HG03196 (cell line): ENCODE measurements at regions not wholly inside any gene's neighbourhood (a gene's known extent, or its start where the extent isn't known, plus 50 kb on each side); places are given as distances from the start of the nearest gene placed in this dataset.

Source experiments
- ATAC-seq: cut with Tn5 transposase; IDR thresholded peaks from one replicate; pipeline ENCODE4 v1.9.1; 2021; ENCODE audit not compliant: unreplicated experiment

DNA sequence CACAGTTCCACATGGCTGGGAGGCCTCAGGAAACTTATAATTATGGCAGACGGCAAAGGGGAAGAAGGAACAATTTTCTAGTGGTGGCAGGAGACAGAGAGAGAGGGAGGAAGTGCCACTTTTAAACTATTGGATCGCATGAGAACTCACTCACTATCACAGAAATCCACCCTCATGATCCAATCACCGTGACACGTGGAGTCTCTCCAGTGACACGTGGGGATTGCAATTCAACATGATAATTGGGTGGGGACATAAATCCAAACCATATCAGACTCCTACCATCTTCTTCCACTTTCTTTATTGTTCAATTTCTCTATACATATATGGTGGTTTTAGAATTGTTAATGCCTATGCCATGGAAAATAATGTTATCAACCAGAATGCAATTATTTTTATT, 103.7 kb upstream of the SYT1 start:
- no peak for ATAC-seq

DNA sequence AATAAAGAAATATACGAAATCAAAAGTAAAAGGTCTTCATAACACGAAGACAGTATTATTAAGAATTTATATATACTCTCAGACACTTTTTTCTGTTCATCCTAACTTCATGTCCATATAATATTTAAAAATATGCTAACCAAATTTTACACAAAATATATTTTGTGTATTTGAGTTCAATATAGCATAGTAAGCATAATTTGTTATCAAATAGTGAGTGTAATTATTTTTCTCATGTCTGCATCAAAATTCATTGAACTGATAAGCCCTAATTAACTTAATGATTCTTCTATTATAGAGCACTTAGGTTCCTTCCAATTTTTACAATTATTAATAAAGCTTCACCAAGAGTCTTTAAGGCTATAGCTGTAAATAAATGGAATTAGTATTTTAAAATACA, 99.7 kb upstream of the SYT1 start:
- ATAC-seq = no peak

DNA sequence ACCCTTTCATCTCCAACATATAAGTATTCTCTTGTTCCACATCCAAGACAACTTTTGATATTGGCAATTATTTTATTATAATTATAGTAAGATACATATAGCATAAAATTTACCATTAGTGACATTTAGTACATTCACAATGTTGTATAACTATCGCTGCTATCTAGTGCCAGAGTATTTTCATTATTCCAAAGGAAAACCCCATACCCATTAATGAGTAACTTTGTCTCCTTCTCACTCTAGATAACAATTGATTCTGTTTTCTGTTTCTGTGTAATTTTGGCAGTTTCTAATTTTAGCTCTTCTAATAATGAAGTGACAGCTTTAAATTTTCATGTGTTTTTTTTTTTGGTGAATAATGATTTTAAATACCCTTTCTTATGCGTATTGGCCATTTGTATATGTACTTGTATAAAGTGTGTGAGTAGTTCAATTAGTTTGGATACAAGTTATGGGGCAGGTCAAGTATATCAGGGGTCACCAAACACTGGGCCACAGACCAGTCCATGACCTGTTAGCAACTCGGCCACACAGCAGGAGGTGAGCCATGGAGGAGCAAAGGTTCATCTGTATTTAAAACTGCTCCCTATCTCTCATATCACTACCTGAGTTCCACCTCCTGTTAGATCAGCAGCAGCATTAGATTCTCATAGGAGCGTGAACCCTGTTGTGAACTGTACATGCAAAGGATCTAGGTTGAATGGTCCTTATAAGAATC, 97.2 kb upstream of the SYT1 start:
- no peak for ATAC-seq

DNA sequence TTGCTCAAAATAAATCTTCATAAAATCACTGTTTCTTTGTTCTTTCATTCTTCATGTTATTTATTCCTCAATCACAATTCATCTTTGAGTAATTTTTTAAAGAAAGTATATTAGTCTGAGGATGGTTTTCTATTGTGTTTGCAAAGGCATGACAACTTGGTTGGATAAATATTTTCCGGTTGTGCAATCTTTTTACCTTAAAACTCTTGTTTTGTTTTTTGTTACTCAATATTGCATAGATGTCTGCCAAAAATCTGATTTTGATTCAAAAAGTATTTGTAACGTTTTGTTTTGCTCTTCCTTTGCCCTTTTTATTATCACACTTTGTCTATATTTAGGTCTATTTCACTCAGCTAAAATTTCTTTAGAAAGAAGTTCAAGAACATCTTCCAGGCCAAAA, 86.2 kb upstream of the SYT1 start:
- ATAC-seq = no peak

DNA sequence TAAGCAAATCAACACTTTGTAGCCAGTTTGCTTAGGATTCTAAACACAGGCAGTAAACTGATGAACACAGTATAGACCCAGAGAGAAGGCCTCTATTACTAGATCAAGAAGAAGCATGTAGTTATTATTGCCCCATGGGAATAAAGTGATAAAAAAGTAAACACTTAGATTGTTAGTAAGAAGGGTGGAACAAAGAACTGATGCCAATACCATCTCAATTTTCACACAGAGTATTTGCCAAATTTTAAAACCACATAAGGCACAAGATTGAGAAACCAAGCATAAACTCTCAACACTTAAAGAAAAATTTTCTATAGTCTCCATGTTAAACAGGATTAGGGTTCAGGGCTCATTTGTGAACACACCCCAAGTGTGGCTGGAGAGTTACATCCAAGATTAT, 77.0 kb upstream of the SYT1 start:
- no peak for ATAC-seq

DNA sequence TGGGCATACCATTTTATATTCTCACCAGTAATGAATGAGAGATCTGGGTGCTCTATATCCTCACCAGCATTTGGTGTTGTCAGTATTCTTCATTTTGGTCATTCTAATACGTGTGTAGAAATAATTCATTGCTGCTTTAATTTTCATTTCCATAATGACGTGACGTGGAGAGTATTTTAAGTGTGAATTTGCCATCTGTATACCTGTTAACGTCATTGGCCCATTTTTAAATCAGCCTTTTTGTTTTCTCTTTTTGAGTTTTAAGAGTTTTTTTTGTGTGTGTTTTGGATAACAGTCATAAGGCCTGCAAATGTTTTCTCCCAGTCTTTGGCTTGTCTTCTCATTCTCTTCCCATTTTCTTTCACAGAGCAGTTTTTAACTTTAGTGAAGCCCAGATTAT, 74.4 kb upstream of the SYT1 start:
- ATAC-seq = no peak

DNA sequence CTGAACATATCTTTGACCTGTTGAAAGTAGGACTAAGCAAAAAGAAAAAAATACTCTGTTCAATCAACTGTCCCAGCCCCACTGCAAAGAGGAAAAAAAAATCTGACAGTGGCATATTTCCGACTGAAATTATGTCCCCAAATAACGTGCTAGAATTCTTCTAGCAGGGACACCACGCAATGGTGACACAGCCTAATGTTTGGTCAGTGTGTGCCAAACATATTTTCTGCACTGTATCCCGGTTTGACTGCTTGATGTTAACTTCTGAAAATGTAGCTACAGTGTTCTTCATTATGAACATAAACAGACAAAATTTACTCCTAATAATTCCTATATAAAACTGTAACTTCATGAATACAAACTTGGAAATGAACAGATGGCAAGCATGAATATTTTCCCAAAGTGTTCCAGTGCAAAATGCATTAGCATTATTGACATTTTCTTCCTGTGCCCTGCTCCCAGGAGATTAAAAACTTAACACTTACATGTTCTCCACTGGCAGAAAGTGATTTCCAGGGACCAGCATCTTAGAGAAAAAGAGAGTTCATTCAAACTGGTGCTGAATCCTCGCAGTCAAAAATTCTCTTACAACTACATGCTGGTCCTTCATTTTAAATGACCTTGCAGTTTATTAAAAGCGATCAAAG, 72.4 kb upstream of the SYT1 start:
- ATAC-seq = no peak

DNA sequence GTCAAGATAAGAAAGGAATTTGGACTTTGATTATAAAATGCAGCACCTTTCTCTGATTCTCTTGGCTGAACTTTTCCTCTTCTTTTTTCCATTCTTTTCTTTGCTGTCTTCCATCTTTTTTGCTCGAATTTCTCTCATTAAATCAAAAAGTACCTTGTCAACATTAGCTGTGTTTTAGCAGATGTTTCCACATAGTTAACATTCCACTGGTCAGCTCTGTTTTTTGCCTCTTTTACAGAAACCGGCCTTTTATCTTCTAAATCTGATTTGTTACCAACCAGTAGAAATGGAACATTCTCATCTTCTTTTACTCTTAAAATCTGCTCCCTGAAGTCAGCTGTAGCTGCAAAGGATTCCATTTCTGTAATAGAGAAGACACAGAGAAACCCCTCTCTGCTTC, 71.1 kb upstream of the SYT1 start:
- no peak for ATAC-seq

DNA sequence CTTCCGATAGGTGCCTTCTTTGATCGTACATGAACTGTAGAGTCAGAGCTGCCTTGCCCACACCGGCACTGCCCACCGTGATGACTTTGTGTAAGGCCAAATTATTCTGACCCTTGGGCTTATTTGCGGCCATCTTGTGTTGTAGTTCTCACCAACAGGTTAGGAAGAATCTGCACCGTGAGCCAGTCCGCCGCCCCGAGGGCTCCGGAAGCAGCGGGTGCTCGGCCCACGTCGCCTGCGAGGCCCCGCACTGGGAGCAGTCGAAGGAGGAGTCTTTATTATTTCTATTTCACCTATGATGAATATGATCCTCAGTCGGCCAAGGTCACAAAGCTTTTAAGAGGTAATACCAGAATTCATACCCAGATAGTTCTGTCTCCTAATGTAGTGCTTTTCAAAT, 70.6 kb upstream of the SYT1 start:
- no peak for ATAC-seq

DNA sequence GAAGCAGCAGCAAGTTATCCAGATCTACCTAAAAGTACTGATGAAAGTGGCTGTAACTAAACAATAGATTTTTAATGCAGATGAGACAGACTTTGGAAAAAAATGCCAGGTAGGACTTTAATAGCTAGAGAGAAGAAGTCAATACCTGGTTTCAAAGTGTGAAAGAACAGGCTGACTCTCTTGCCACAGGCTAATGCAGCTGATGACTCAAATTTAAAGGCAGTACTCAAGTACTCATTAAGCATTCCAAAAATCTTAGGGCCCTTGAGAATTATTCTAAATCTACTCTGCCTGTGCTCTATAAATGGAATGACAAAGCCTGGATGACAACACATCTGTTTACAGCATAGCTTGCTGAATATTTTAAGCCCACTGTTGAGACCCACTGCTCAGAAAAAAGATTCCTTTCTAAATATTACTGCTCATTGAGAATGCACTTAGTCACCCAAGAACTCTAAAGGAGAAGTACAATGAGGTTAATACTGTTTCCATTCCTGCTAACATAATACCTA, 68.6 kb upstream of the SYT1 start:
- ATAC-seq = no peak

DNA sequence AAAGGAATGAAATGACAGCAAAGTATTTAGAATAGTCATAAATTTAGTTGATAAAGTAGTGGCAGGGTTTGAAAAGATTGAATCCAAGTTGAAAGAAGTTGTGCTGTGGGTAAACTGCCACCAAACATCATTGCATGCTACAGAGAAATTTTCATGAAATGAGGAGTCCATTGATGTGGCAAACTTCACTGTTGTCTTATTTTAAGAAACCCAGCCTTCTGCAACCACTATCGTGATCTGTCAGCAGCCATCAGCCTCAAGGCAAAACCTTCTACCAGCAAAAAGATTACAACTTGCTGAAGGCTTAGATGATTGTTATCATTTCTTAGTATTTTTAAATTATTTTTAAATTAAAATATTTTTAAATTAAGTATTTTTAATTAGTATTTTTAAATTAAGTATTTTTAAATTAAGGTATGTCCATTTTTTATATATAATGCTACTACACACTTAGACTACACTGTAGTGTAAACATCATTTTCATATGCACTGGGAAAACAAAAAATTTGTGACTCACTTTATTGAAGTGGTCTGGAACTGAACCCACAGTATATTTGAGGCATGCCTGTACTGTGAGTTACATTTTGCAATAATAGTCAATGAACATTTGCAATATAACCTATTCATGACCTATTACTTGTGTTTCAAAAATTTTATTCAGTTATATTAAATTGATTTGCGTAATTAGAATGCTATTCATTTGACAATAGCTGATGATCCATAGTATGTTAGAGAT, 67.2 kb upstream of the SYT1 start:
- no peak for ATAC-seq

DNA sequence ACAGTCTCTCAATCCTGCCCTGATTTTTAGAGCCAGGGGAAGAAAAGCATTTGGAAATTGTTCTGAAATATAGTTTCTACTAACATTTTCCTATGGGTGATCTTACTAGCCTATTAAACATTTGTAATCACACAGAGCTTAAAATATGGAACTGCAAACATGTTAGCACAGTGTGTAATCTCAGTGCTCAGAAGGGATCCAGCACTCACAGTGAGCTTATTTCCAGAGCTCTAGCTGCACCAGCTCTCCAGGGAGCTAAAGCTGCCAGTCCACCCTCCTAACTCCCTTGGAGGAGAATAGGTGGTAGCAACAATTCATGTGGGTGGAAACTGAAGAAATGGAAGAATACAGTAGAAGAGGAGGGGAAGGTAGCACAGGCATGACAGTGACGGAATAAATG, 64.9 kb upstream of the SYT1 start:
- no peak for ATAC-seq

DNA sequence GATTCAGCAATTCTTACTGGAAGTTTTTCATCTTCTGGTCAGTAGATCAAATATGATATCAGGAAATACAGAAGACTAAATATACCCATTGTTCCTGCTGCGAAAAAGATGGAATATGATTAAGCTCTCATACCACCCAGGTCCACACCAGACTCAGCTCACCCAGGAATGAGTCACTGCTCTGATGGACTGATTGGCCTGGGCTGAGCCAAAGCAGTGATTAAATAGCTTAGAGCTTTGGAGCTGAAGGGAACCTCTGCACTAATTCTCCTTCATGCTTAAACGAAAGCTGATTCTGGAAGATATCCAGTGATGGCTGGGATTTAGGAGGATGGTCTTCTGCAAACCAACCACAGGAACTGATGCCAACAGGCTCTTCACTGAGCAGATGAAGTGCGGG, 62.0 kb upstream of the SYT1 start:
- no peak for ATAC-seq

DNA sequence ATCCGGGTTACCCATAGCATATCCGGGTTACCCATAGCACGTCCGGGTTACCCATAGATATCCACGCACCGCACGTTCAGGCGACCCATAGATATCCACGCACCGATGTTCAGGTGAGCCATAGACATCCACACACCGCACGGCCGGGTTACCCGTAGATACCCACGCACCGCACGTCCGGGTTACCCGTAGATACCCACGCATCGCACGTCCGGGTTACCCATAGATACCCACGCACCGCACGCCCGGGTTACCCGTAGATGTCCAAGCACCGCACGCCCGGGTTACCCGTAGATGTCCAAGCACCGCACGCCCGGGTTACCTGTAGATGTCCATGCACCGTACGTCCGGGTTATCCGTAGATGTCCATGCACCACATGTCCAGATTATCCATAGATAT, 60.3 kb upstream of the SYT1 start:
- no peak for ATAC-seq
